H1 (cell line): ENCODE measurements at regions not wholly inside any gene's neighbourhood (a gene's known extent, or its start where the extent isn't known, plus 50 kb on each side); places are given as distances from the start of the nearest gene placed in this dataset.

Experiments used
- CTCF ChIA-PET: fragments of 300-600 bp; sonication (Branson Sonifier 250); formaldehyde crosslinking; loops from one replicate; lab custom pipeline; 2021; ENCODE audit not compliant: partially characterized antibody; lab: Charles Lee
- POLR2A ChIA-PET: fragments of 300-600 bp; sonication (Branson Sonifier 250); formaldehyde crosslinking; loops from one replicate; lab custom pipeline; 2021; ENCODE audit warnings: inconsistent platforms; ENCODE audit not compliant: partially characterized antibody; lab: Charles Lee
- DNase-seq, 2 experiments: peaks; one replicate each; pipeline versions ENCODE4 v3.0.0 to v3.0.0-alpha.2; 2010 to 2022; ENCODE audit warnings: low spot score in 2 of 2, low read depth in 1 of 2, mixed read lengths in 1 of 2
- FAIRE-seq: peaks from 2 replicates; lab custom pipeline; 2011; peaks lifted over from hg19 to GRCh38; lab: Jason Lieb, UNC
- H2AFZ ChIP-seq: 2 replicates; pipeline ENCODE4 v1.8.1; 2012; ENCODE audit warnings: low read length, inconsistent platforms
- H2AK5ac ChIP-seq: 2 replicates; pipeline ENCODE4 v1.6.1; 2013; ENCODE audit warnings: low read depth, low read length
- H2BK120ac ChIP-seq: replicated peaks from 2 replicates; pipeline ENCODE3; 2013; ENCODE audit warnings: low read depth, low read length, inconsistent platforms
- H2BK12ac ChIP-seq: 2 replicates; pipeline ENCODE4 v1.6.1; 2013; ENCODE audit warnings: low read depth, low read length
- H2BK15ac ChIP-seq: 2 replicates; pipeline ENCODE4 v1.6.1; 2013; ENCODE audit warnings: low read length
- H2BK20ac ChIP-seq: 2 replicates; pipeline ENCODE4 v1.6.1; 2013; ENCODE audit warnings: low read length
- H2BK5ac ChIP-seq: 2 replicates; pipeline ENCODE4 v1.6.1; 2013; ENCODE audit warnings: low read depth, low read length
- H3K14ac ChIP-seq: 2 replicates; pipeline ENCODE4 v1.6.1; 2013; ENCODE audit warnings: inconsistent platforms; ENCODE audit not compliant: insufficient read length
- H3K18ac ChIP-seq: 2 replicates; pipeline ENCODE4 v1.6.1; 2013; ENCODE audit warnings: low read length; ENCODE audit errors: extremely low read depth
- H3K23ac ChIP-seq: 2 replicates; pipeline ENCODE4 v1.6.1; 2013; ENCODE audit warnings: inconsistent platforms; ENCODE audit not compliant: insufficient read length
- H3K23me2 ChIP-seq: 2 replicates; pipeline ENCODE4 v1.6.1; 2013; ENCODE audit warnings: low read depth, low read length
- H3K27ac ChIP-seq: 2 replicates; pipeline ENCODE4 v1.6.1; 2011; ENCODE audit warnings: low read depth, low read length, inconsistent platforms
- H3K27me3 ChIP-seq, 4 experiments: replicated peaks in 1 of 4; 1 replicate in 1 of 4; 2 replicates in 3 of 4; pipeline versions ENCODE4 v1.6.1 to v1.8.1; 2011 to 2013; ENCODE audit warnings: low read length in 3 of 4, mild to moderate bottlenecking in 3 of 4, inconsistent platforms in 2 of 4, mixed read lengths in 2 of 4, moderate library complexity in 1 of 4; ENCODE audit not compliant: control insufficient read depth in 3 of 4, insufficient read depth in 3 of 4; ENCODE audit errors: extremely low read depth in 1 of 4
- H3K36me3 ChIP-seq, 4 experiments: 2 replicates each; pipeline versions ENCODE4 v1.6.1 to v1.8.1; 2011 to 2013; ENCODE audit warnings: mild to moderate bottlenecking in 4 of 4, low read length in 3 of 4, moderate library complexity in 2 of 4, control low read depth in 1 of 4, inconsistent platforms in 1 of 4; ENCODE audit not compliant: insufficient read depth in 4 of 4, control insufficient read depth in 2 of 4
- H3K4ac ChIP-seq: replicated peaks from 2 replicates; pipeline ENCODE3; 2013; ENCODE audit warnings: low read length, low read depth, mixed read lengths, inconsistent platforms; ENCODE audit not compliant: insufficient read length
- H3K4me1 ChIP-seq, 4 experiments: replicated peaks in 1 of 4; 1 replicate in 1 of 4; 2 replicates in 3 of 4; pipeline versions ENCODE4 v1.6.1 to v1.8.1; 2011 to 2013; ENCODE audit warnings: low read length in 3 of 4, inconsistent platforms in 2 of 4, mixed read lengths in 1 of 4; ENCODE audit not compliant: insufficient read depth in 4 of 4, control insufficient read depth in 3 of 4
- H3K4me2 ChIP-seq, 2 experiments: 2 replicates each; pipeline versions ENCODE4 v1.6.1 to v1.8.1; 2011 to 2013; ENCODE audit warnings: low read depth in 2 of 2, low read length in 2 of 2, control low read depth in 1 of 2, inconsistent platforms in 1 of 2, mild to moderate bottlenecking in 1 of 2; ENCODE audit not compliant: insufficient read depth in 1 of 2
- H3K4me3 ChIP-seq, 4 experiments: fragments of 200-600, 300-600 bp in 1 of 4; sonication (generic), shearing (Covaris generic), sonication (Bioruptor Twin) in 1 of 4; 2 replicates each; pipeline versions ENCODE4 v1.5.1 to v1.8.1; 2011 to 2016; ENCODE audit warnings: low read length in 4 of 4, low read depth in 3 of 4, control low read depth in 2 of 4, inconsistent platforms in 2 of 4, mild to moderate bottlenecking in 2 of 4, mixed read lengths in 1 of 4, moderate library complexity in 1 of 4; ENCODE audit not compliant: insufficient read depth in 2 of 4; ENCODE audit errors: extremely low read depth in 1 of 4
- H3K56ac ChIP-seq: replicated peaks from 2 replicates; pipeline ENCODE3; 2013; ENCODE audit warnings: low read depth, mild to moderate bottlenecking, mixed read lengths, low read length, inconsistent platforms; ENCODE audit not compliant: insufficient read length
- H3K79me1 ChIP-seq: 2 replicates; pipeline ENCODE4 v1.6.1; 2013; ENCODE audit warnings: low read depth, low read length, control low read depth
- H3K79me2 ChIP-seq, 2 experiments: 2 replicates each; pipeline versions ENCODE4 v1.6.1 to v1.8.1; 2012 to 2013; ENCODE audit warnings: low read length in 2 of 2, mild to moderate bottlenecking in 2 of 2, inconsistent platforms in 1 of 2; ENCODE audit not compliant: insufficient read depth in 2 of 2, control insufficient read depth in 1 of 2
- H3K9ac ChIP-seq, 4 experiments: replicated peaks in 1 of 4; 1 replicate in 1 of 4; 2 replicates in 3 of 4; pipeline versions ENCODE4 v1.6.1 to v1.8.1; 2011 to 2013; ENCODE audit warnings: low read depth in 3 of 4, low read length in 3 of 4, control low read depth in 2 of 4, mild to moderate bottlenecking in 2 of 4, moderate library complexity in 2 of 4, inconsistent platforms in 1 of 4; ENCODE audit errors: extremely low read depth in 1 of 4
- H3K9me3 ChIP-seq, 2 experiments: 2 replicates each; pipeline versions ENCODE4 v1.6.1 to v1.8.1; 2012 to 2013; ENCODE audit warnings: mild to moderate bottlenecking in 2 of 2, moderate library complexity in 2 of 2, control low read depth in 1 of 2, inconsistent platforms in 1 of 2, low read depth in 1 of 2, low read length in 1 of 2, mixed read lengths in 1 of 2; ENCODE audit not compliant: insufficient read depth in 2 of 2
- H4K20me1 ChIP-seq, 2 experiments: replicated peaks in 1 of 2; 2 replicates each; pipeline versions ENCODE3 to v1.8.1; 2011 to 2013; ENCODE audit warnings: inconsistent platforms in 2 of 2, low read length in 2 of 2, mild to moderate bottlenecking in 1 of 2; ENCODE audit not compliant: insufficient read depth in 2 of 2, control insufficient read depth in 1 of 2
- H4K5ac ChIP-seq: 2 replicates; pipeline ENCODE4 v1.6.1; 2013; ENCODE audit warnings: low read length, low read depth, mixed read lengths, inconsistent platforms; ENCODE audit not compliant: insufficient read length
- H4K8ac ChIP-seq: 2 replicates; pipeline ENCODE4 v1.8.0; 2013; ENCODE audit warnings: mild to moderate bottlenecking, moderate library complexity, low read length, inconsistent platforms; ENCODE audit not compliant: insufficient read depth; ENCODE audit errors: extremely low read depth
- H4K91ac ChIP-seq: replicated peaks from 2 replicates; pipeline ENCODE3; 2013; ENCODE audit warnings: low read length, mixed read lengths, inconsistent platforms; ENCODE audit not compliant: insufficient read length
- HDAC2 ChIP-seq, 2 experiments: fragments of 300-600 bp in 1 of 2; sonication (generic) in 1 of 2; IDR thresholded peaks; 2 replicates each; pipeline ENCODE4 v1.6.1; 2011 to 2012; ENCODE audit warnings: low read depth in 2 of 2, low read length in 2 of 2, mild to moderate bottlenecking in 2 of 2, moderate library complexity in 2 of 2, borderline replicate concordance in 1 of 2, inconsistent platforms in 1 of 2
- JUN ChIP-seq: IDR thresholded peaks from 2 replicates; pipeline ENCODE4 v1.6.1; 2011; ENCODE audit warnings: low read depth, mild to moderate bottlenecking, improper control_type of control experiment, low read length
- SIN3A ChIP-seq, 2 experiments: IDR thresholded peaks in 1 of 2; conservative IDR thresholded peaks in 1 of 2; 2 replicates each; pipeline ENCODE4 v1.6.1; 2011 to 2012; ENCODE audit warnings: low read length in 2 of 2, improper control_type of control experiment in 1 of 2, low read depth in 1 of 2, mild to moderate bottlenecking in 1 of 2
- WGBS, 2 experiments: shearing (Covaris generic) in 1 of 2; methylation state at CpG; one replicate each; pipeline versions ENCODE4 v1.1.6 to v1.1.7; 2013 to 2015; ENCODE audit warnings: low lambda C conversion rate in 2 of 2, mixed read lengths in 2 of 2, inconsistent platforms in 1 of 2, low coverage in 1 of 2, missing lambda C conversion rate in 1 of 2; ENCODE audit not compliant: insufficient replicate concordance in 2 of 2, insufficient coverage in 1 of 2, insufficient read length in 1 of 2; ENCODE audit errors: extremely low coverage in 1 of 2, missing lambda C conversion rate in 1 of 2; 5-methylcytosine and 5-hydroxymethylcytosine counted together

GRCh38 chr10:2926918-2927660, 140.3 kb upstream of the PFKP start:
- ChIA-PET CTCF (interaction anchor here (0.6 to 6.7 kb wide), 19 partner anchors 8 to 300 kb away, joined by 3 to 94 read pairs (median 5); no protein-coding TSS in a partner anchor), POLR2A (no interaction called here)
- H2AK5ac ChIP-seq: no peak overlapping the region
- peaks cover 0 to 2% (median 0%) of the 10 kb centered on the region in 4 experiments; a peak in 2 of 7 replicates for H3K27me3 ChIP-seq
- H3K23ac ChIP-seq: no peak overlapping the region
- FAIRE-seq (no peak), DNase-seq (no peak)
- no peaks in the 10 kb centered on the region for H3K23me2 ChIP-seq
- no peak overlapping the region for H2BK5ac ChIP-seq
- H2AFZ ChIP-seq: no peak overlapping the region
- H3K4me2 ChIP-seq: no peak overlapping the region
- H3K9me3 ChIP-seq: no peaks in the 10 kb centered on the region; a peak in 1 of 4 replicates
- H4K20me1 ChIP-seq: no peaks in the 10 kb centered on the region
- no peak overlapping the region for H3K27ac ChIP-seq
- no peak overlapping the region for H3K9ac ChIP-seq
- no peak overlapping the region for H3K4me3 ChIP-seq
- H2BK120ac ChIP-seq: no peak overlapping the region
- H3K4ac ChIP-seq: no peak overlapping the region
- no peak overlapping the region for H2BK20ac ChIP-seq
- H3K79me1 ChIP-seq: no peaks in the 10 kb centered on the region
- WGBS, 2 experiments: 81% methylated on average over 9 of the region's 9 CpGs; no CpG with 5 or more reads in 1 of the 2 experiments
- H2BK15ac ChIP-seq: no peak overlapping the region; the same call in 1 of the 2 replicates
- H4K91ac ChIP-seq: no peak overlapping the region
- H4K5ac ChIP-seq: no peak overlapping the region
- no peak overlapping the region for H2BK12ac ChIP-seq
- no peaks in the 10 kb centered on the region for H3K36me3 ChIP-seq
- peaks cover 0 to 8% (median 3%) of the 10 kb centered on the region in 4 experiments; a peak in 4 of 7 replicates for H3K4me1 ChIP-seq
- H3K56ac ChIP-seq: no peak overlapping the region
- no peak overlapping the region for H3K14ac ChIP-seq
- no peaks in the 10 kb centered on the region for H3K79me2 ChIP-seq
- H4K8ac ChIP-seq: no peak overlapping the region
- no peak overlapping the region for H3K18ac ChIP-seq
- TF ChIP-seq SIN3A (conservative IDR thresholded peaks at IDR 0.05 in 1 of 2, IDR thresholded peaks at IDR 0.05 in 1 of 2; ENCODE audit: low read depth in 1 of 2, low read length in 2 of 2): no peak
- TF ChIP-seq JUN: no peak
- TF ChIP-seq HDAC2 (IDR thresholded peaks at IDR 0.05; ENCODE audit: borderline replicate concordance in 1 of 2, low read depth in 2 of 2, low read length in 2 of 2): no peak
